HepG2 (cell line): ENCODE measurements at regions not wholly inside any gene's neighbourhood (a gene's known extent, or its start where the extent isn't known, plus 50 kb on each side); places are given as distances from the start of the nearest gene placed in this dataset.

Source experiments
- ATF1 ChIP-seq: IDR thresholded peaks from 2 replicates; pipeline ENCODE4 v1.6.1; 2016; ENCODE audit warnings: mild to moderate bottlenecking, control low read depth
- DPF2 ChIP-seq: sonication (generic); formaldehyde crosslinking; IDR thresholded peaks from 2 replicates; pipeline ENCODE4 v1.4.0; 2020; ENCODE audit warnings: mild to moderate bottlenecking, low read depth, missing genetic modification reagents, borderline replicate concordance
- FOXM1 ChIP-seq: sonication (generic); formaldehyde crosslinking; IDR thresholded peaks from 2 replicates; pipeline ENCODE4 v1.5.0; 2020; ENCODE audit warnings: missing genetic modification reagents
- GFI1 ChIP-seq: sonication (generic); formaldehyde crosslinking; IDR thresholded peaks from 2 replicates; pipeline ENCODE4 v1.5.0; 2020; ENCODE audit warnings: missing genetic modification reagents, mild to moderate bottlenecking, borderline replicate concordance
- GZF1 ChIP-seq: sonication (generic); formaldehyde crosslinking; IDR thresholded peaks from 2 replicates; pipeline ENCODE4 v1.5.1; 2020; ENCODE audit warnings: mild to moderate bottlenecking, missing genetic modification reagents
- HOXA7 ChIP-seq: sonication (generic); formaldehyde crosslinking; IDR thresholded peaks from 2 replicates; pipeline ENCODE4 v1.8.1; 2022; ENCODE audit warnings: mild to moderate bottlenecking, missing genetic modification reagents, moderate library complexity
- KDM5A ChIP-seq: fragments of 200-600 bp; sonication (generic); IDR thresholded peaks from 2 replicates; pipeline ENCODE4 v1.7.0; 2018; ENCODE audit warnings: antibody characterized with exemption, mild to moderate bottlenecking, low read length, borderline replicate concordance
- NCOR1 ChIP-seq: fragments of 200-600 bp; sonication (generic); IDR thresholded peaks from 2 replicates; pipeline ENCODE4 v1.7.0; 2017; ENCODE audit warnings: antibody characterized with exemption, low read length, borderline replicate concordance
- PHF5A ChIP-seq: IDR thresholded peaks from one replicate; pipeline ENCODE4 v1.6.1; 2018; ENCODE audit warnings: low read depth, missing genetic modification reagents; ENCODE audit not compliant: unreplicated experiment
- RAD51 ChIP-seq: fragments of 450-650 bp; IDR thresholded peaks from 2 replicates; pipeline ENCODE4 v1.6.1; 2016; ENCODE audit warnings: borderline replicate concordance
- SRF ChIP-seq: IDR thresholded peaks from 2 replicates; pipeline ENCODE4 v1.6.1; 2011; ENCODE audit warnings: mild to moderate bottlenecking, low read depth, low read length, moderate library complexity
- ZFP36L1 ChIP-seq: sonication (generic); formaldehyde crosslinking; IDR thresholded peaks from 2 replicates; pipeline ENCODE4 v1.8.0; 2022; ENCODE audit warnings: mild to moderate bottlenecking, missing genetic modification reagents, moderate library complexity
- ZKSCAN5 ChIP-seq: sonication (generic); formaldehyde crosslinking; IDR thresholded peaks from 2 replicates; pipeline ENCODE4 v1.5.1; 2020; ENCODE audit warnings: mild to moderate bottlenecking, missing genetic modification reagents
- ZNF17 ChIP-seq: sonication (generic); formaldehyde crosslinking; IDR thresholded peaks from 2 replicates; pipeline ENCODE4 v1.5.0; 2020; ENCODE audit warnings: mild to moderate bottlenecking, missing genetic modification reagents
- ZNF263 ChIP-seq: sonication (generic); formaldehyde crosslinking; IDR thresholded peaks from 2 replicates; pipeline ENCODE4 v1.4.0; 2020; ENCODE audit warnings: missing genetic modification reagents
- ZNF34 ChIP-seq: sonication (generic); formaldehyde crosslinking; IDR thresholded peaks from 2 replicates; pipeline ENCODE4 v1.4.0; 2020; ENCODE audit warnings: mild to moderate bottlenecking, missing genetic modification reagents, borderline replicate concordance
- ZNF563 ChIP-seq: sonication (generic); formaldehyde crosslinking; IDR thresholded peaks from 2 replicates; pipeline ENCODE4 v1.8.0; 2022; ENCODE audit warnings: mild to moderate bottlenecking, moderate library complexity, missing genetic modification reagents
- ZNF713 ChIP-seq: sonication (generic); formaldehyde crosslinking; IDR thresholded peaks from 2 replicates; pipeline ENCODE4 v1.4.0; 2020; ENCODE audit warnings: mild to moderate bottlenecking, missing genetic modification reagents
- TF ChIP-seq, protein P1 (sequence below): sonication (generic); formaldehyde crosslinking; IDR thresholded peaks from 2 replicates; pipeline ENCODE4 v1.8.1; 2023; ENCODE audit warnings: missing genetic modification reagents, mild to moderate bottlenecking, borderline replicate concordance
- TF ChIP-seq, protein P2 (sequence below): sonication (generic); formaldehyde crosslinking; IDR thresholded peaks from 2 replicates; pipeline ENCODE4 v1.5.0; 2020; ENCODE audit warnings: missing genetic modification reagents
- TF ChIP-seq, protein P3 (sequence below): fragments of 450-650 bp; IDR thresholded peaks from 2 replicates; pipeline ENCODE4 v1.6.1; 2016
- TF ChIP-seq, protein P4 (sequence below): sonication (generic); formaldehyde crosslinking; IDR thresholded peaks from 2 replicates; pipeline ENCODE4 v1.4.0; 2020; ENCODE audit warnings: mild to moderate bottlenecking, missing genetic modification reagents
- TF ChIP-seq, protein P5 (sequence below): sonication (generic); formaldehyde crosslinking; IDR thresholded peaks from 2 replicates; pipeline ENCODE4 v1.4.0; 2020; ENCODE audit warnings: mild to moderate bottlenecking, missing genetic modification reagents
- TF ChIP-seq, protein P6 (sequence below): sonication (generic); formaldehyde crosslinking; IDR thresholded peaks from 2 replicates; pipeline ENCODE4 v1.5.0; 2020; ENCODE audit warnings: mild to moderate bottlenecking, missing genetic modification reagents, moderate library complexity

DNA sequence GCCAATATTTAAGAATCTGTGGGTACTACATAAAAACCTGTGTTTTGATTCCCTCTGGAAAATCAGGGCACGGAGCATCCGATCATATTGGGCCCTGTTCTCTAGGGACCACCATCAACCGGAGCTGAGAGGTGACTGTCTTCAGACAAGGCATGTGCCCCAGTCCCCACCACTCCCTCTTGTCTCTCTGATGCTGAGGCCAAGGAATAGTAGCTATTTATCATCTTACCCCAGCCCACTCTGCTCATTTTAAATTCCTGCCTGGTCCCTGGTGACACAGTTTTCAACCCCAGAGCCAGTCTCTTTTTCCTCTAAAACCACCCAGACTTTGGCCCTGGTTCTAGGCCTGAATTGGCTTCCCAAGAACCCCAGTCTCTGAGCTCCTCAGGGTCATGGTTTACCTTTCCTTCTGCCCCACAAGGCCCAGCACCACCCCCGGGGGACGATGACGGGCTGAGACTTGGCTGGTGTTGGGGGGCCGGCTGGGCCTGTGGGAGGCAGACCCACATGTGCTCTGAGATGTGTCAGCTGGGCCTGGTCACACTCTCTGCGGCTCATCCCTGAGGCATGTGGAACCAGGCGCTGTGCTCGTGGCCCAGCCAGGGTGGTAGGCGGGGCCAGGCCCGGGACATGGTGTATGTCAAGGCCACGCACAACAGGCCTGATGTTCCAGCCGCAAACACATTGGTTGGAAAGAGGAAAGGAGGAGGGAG is 114.4 kb downstream of the CEBPB start (continued):
- peak; percentile 94; the same call in 1 of the 2 replicates for TF ChIP-seq GZF1 (CRISPR knock-in tag)
- TF ChIP-seq, protein P1, sequence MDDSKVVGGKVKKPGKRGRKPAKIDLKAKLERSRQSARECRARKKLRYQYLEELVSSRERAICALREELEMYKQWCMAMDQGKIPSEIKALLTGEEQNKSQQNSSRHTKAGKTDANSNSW (CRISPR knock-in tag) = peak; percentile 98; the same call in 1 of the 2 replicates
- peak; percentile 84; the same call in 1 of the 2 replicates for TF ChIP-seq ZKSCAN5 (CRISPR knock-in tag)
- TF ChIP-seq ZFP36L1 = peak; percentile 99
- TF ChIP-seq FOXM1 (CRISPR knock-in tag) = peak; percentile 32; the same call in 1 of the 2 replicates
- no peak for TF ChIP-seq ZNF17 (CRISPR knock-in tag)
- TF ChIP-seq, protein P2, sequence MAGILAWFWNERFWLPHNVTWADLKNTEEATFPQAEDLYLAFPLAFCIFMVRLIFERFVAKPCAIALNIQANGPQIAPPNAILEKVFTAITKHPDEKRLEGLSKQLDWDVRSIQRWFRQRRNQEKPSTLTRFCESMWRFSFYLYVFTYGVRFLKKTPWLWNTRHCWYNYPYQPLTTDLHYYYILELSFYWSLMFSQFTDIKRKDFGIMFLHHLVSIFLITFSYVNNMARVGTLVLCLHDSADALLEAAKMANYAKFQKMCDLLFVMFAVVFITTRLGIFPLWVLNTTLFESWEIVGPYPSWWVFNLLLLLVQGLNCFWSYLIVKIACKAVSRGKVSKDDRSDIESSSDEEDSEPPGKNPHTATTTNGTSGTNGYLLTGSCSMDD = peak; percentile 97
- no peak for TF ChIP-seq ATF1 (CRISPR knock-in tag)
- TF ChIP-seq, protein P3, sequence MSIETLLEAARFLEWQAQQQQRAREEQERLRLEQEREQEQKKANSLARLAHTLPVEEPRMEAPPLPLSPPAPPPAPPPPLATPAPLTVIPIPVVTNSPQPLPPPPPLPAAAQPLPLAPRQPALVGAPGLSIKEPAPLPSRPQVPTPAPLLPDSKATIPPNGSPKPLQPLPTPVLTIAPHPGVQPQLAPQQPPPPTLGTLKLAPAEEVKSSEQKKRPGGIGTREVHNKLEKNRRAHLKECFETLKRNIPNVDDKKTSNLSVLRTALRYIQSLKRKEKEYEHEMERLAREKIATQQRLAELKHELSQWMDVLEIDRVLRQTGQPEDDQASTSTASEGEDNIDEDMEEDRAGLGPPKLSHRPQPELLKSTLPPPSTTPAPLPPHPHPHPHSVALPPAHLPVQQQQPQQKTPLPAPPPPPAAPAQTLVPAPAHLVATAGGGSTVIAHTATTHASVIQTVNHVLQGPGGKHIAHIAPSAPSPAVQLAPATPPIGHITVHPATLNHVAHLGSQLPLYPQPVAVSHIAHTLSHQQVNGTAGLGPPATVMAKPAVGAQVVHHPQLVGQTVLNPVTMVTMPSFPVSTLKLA = peak; percentile 96
- peak; percentile 100 for TF ChIP-seq ZNF563
- TF ChIP-seq SRF = no peak
- no peak for TF ChIP-seq KDM5A
- peak; percentile 94 for TF ChIP-seq DPF2 (CRISPR knock-in tag)
- no peak; the same call in 1 of the 2 replicates for TF ChIP-seq GFI1 (CRISPR knock-in tag)
- TF ChIP-seq, protein P4, sequence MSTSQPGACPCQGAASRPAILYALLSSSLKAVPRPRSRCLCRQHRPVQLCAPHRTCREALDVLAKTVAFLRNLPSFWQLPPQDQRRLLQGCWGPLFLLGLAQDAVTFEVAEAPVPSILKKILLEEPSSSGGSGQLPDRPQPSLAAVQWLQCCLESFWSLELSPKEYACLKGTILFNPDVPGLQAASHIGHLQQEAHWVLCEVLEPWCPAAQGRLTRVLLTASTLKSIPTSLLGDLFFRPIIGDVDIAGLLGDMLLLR = peak; percentile 97
- no peak; the same call in 1 of the 2 replicates for TF ChIP-seq RAD51
- peak; percentile 99; the same call in 1 of the 2 replicates for TF ChIP-seq ZNF713 (CRISPR knock-in tag)
- no peak for TF ChIP-seq NCOR1
- TF ChIP-seq, protein P5, sequence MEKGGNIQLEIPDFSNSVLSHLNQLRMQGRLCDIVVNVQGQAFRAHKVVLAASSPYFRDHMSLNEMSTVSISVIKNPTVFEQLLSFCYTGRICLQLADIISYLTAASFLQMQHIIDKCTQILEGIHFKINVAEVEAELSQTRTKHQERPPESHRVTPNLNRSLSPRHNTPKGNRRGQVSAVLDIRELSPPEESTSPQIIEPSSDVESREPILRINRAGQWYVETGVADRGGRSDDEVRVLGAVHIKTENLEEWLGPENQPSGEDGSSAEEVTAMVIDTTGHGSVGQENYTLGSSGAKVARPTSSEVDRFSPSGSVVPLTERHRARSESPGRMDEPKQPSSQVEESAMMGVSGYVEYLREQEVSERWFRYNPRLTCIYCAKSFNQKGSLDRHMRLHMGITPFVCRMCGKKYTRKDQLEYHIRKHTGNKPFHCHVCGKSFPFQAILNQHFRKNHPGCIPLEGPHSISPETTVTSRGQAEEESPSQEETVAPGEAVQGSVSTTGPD = no peak; the same call in 1 of the 2 replicates
- peak; percentile 56 for TF ChIP-seq PHF5A (CRISPR knock-in tag)
- 0 out of 2 replicates have a peak, but pooled peaks have one; percentile 11 for TF ChIP-seq ZNF34 (CRISPR knock-in tag)
- TF ChIP-seq HOXA7 = no peak
- TF ChIP-seq, protein P6, sequence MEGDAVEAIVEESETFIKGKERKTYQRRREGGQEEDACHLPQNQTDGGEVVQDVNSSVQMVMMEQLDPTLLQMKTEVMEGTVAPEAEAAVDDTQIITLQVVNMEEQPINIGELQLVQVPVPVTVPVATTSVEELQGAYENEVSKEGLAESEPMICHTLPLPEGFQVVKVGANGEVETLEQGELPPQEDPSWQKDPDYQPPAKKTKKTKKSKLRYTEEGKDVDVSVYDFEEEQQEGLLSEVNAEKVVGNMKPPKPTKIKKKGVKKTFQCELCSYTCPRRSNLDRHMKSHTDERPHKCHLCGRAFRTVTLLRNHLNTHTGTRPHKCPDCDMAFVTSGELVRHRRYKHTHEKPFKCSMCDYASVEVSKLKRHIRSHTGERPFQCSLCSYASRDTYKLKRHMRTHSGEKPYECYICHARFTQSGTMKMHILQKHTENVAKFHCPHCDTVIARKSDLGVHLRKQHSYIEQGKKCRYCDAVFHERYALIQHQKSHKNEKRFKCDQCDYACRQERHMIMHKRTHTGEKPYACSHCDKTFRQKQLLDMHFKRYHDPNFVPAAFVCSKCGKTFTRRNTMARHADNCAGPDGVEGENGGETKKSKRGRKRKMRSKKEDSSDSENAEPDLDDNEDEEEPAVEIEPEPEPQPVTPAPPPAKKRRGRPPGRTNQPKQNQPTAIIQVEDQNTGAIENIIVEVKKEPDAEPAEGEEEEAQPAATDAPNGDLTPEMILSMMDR (CRISPR knock-in tag) = peak; percentile 41; the same call in 1 of the 2 replicates
- TF ChIP-seq ZNF263 = peak; percentile 96
